ENCODE measurements at regions not wholly inside any gene's neighbourhood (a gene's known extent, or its start where the extent isn't known, plus 50 kb on each side); places are given as distances from the start of the nearest gene placed in this dataset.

- peak; percentile 28 for FAIRE-seq
Observed at GRCh38 chr1:214095896-214096295, 108.1 kb downstream of the PROX1 start.

- FAIRE-seq: no peak
Observed at GRCh38 chr1:214101246-214101645, 113.5 kb downstream of the PROX1 start.

GRCh38 chr1:214101828-214102227 lies 114.1 kb downstream of the PROX1 start:
- no peak for FAIRE-seq

DNA sequence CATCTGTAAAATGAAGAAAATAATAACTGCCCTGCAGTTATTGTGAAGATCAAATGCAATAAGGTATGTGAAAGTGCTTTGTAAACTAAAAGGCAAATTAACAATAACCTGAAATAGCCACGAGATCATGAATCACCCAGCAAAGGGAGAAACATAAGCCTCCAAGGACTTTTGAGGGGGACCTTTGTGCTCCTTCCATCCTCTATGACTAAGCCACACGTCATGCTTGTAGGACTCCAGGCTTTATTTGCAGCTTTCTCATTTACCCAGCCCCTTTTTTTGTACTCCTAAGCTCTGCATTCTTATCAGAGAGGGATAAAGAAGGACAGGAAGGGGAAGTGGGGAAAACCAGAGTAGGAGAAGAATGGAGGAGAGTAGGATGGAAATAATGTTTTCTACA lies 115.1 kb downstream of the PROX1 start:
- no peak for FAIRE-seq

GRCh38 chr1:214103778-214104177 lies 116.0 kb downstream of the PROX1 start:
- FAIRE-seq: no peak

GRCh38 chr1:214106375-214106774 lies 118.6 kb downstream of the PROX1 start:
- no peak for FAIRE-seq

DNA sequence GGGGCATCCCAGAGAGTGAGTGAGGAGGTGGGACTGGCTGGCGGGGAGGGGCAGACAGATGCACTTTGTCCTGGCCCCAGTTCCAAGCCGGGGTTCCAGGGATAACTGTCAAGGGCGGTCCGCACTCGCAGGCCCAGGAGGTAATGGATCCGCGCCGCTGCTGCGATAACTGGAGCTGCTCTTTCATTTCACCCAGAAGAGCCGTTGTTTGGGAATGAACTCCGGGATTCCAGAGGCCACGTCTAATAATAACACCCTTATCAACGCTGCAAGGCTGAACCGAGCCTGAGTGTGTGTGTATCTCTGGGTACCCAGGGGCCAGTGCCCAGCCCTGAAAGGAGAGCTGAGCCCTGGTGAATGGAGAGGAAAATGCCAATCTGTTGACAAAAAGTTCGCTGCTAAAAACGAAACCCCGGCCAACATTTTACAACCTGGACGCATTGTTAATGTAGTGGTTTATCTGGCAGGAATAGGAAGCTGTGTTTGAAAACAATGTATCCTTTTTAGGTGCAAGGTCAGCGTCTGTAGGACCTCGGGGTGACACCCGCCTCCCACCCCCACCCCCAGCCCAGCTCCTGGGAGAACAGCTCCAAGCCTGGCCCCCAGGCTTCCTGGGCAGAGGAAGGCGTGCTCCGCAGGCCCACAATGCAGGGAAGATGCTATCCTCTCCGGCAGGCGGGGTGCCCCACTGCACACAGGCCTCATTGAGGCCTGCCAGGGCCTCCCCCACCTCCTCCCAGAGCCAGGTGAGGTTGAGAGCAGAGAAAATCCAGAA lies 119.7 kb downstream of the PROX1 start:
- no peak for FAIRE-seq

DNA sequence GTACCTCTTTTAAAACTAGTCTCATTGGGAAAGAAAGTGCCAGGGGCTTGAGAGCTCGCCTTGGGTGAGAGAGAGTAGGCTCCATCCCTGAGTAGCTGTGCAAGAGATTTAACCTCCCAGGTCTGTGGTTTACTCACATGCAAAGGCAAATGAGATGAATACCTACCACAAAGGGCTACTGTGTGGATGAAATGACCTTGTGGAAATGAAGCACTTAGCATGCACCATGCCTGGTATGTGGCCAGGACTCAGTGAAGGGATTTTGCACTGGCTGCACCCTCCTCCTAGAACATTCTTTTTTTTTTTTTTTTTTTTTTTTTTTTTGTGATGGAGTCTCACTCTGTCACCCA lies 120.3 kb downstream of the PROX1 start:
- FAIRE-seq: no peak

DNA sequence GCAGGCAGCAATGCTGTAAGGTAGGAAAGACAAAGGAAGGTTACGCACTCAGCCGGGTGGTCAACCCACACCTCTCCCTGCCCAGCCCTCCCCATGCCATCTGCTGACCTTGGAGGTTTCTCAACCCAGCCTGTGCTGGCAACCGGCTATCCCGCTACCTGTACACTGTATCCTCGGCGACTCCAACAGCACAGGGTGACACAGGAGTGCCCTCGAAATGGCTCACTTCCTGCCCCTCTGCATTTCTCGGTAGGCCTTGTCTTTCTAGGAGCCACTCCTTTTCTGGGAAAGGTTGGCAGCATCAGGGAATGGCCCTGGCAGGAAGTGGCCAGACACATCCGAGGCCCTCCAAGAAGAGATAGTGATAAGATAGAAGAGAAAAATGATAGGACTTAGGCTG lies 124.0 kb downstream of the PROX1 start:
- FAIRE-seq: no peak

DNA sequence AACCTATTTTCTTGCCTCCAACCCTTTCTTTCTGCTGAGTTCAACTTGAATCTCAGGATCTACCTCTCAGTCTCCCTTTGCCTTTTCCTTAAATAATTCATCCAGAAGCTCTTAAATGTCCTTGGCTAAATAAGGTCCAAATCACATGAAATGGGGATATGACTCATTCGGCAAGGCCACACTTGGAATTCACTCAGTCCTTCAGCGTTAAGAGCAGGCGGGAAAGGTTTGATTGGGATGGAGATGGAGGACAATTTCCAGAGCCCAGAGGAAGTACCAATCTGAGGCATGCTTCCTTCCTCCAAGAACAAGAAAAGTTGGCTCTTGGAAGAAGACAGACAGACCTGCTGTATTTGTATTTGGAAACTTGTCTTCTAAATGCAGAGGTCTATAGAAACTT lies 128.5 kb downstream of the PROX1 start:
- FAIRE-seq: no peak

GRCh38 chr1:214117780-214118179 lies 130.0 kb downstream of the PROX1 start:
- no peak for FAIRE-seq

- no peak for FAIRE-seq
Observed at GRCh38 chr1:214120191-214120590, 132.4 kb downstream of the PROX1 start.

DNA sequence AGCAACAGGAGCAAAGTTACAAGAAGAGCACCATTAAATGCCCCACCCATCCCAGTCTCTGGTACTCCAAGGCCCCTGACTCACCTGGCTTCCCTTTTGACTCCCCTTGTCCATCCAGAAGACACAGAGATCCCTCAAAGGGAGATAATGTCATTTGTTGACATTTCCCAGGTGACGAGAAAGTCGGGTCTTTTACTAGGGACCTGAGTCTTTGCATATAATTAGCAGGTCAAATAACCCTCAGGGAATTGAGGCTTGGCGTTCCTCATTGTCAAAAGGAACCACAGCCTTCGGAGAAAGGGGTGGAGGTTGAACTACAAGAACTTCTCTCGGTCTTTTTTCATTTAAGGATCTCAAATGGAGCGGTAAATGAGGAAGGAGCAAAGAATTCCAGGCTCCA lies 133.2 kb downstream of the PROX1 start:
- no peak for FAIRE-seq

GRCh38 chr1:214122110-214122509 lies 134.3 kb downstream of the PROX1 start:
- no peak for FAIRE-seq

DNA sequence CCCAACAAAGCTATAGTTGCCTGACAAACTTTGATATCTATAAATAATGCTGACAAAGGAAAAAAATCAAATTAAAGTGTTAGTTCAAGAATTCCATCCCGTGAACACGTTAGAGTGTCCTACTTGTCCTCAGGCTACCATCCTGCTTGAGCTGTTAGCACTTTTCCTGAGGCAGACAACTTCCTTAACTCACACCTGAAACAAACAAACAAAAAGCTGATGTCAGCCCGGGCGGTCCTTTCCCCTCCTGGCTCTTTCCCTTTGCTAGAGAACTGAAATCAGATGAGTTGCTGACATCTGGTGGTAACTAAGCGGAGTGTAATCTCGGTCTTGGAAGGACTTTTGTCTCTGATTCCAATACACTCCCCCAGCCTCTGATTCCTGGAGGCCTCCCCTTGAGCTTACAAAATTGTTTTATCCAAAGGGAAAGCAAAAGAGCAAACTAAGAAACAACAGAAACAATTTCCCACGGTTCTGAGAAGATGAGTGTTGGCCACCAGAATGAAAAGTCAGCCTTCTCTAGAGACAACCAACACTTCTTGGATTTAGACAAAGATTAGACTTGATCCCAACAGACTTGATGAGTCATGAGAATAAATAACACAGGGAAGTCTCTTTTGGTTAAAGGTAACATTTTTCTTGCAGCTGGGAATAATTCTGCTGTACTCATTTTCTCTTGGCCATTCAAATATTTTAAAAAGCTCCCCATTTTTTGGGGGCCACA lies 135.4 kb downstream of the PROX1 start:
- FAIRE-seq: peak; percentile 20

DNA sequence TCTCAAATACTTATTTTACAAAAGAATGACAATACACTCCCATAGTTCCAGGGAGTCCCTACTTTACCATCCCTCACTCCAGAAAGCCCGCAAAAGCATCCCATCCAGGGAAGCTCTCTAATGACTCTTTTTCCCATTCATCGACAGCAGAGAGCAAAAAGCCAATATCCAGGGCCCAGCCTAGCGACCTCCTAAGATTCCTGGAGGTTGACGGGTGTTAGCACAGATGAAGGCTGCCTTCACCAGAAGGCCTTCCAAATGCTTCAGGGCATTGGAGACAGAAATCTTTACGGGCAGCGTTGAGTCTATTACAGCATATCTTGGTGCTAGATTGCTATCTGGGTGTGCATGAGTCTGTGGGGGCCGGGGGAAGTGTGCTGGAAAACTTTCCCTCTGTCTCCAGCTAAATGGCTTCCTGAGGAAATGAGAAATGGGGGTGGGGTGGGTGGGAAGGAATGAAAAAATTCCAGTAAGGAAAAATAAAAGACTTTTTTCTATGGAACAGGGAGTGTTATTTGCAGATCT lies 136.6 kb downstream of the PROX1 start:
- FAIRE-seq: no peak

DNA sequence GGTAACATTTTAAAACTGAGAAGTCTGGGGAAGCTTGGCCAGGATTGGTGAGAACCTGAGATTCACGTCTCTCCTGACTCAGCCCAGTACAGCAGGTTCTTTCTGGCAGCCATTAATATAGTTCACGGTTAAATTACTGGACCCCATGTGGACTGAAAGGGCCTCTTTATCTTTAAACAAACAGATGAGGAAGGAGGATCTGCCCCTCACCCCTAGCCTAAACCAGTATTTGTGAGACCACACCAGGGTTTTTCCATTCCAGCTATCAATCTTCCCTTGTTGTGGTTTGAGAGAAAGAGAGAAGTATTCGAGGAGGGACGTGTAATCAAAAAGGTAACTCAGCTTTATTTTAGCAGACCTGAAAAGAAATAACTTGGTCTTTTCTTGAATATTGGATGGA lies 137.1 kb downstream of the PROX1 start:
- no peak for FAIRE-seq

DNA sequence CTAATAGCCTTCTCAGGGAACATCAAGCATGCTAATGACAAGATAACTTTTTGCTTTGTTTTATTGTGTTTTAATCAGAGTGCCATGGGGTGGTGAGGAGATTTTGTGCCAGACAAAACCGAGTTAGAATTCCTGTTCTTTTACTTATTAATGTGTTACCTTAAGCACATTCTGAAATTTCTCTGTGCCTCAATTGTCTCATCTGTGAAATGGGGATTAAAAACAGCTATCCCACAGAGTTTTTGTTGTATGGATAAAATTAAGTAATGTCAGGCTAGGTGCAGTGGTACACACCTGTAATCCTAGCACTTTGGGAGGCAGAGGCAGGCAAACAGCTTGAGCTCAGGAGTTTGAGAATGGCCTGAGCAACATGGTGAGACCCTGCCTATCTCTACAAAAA lies 138.0 kb downstream of the PROX1 start:
- FAIRE-seq: no peak

DNA sequence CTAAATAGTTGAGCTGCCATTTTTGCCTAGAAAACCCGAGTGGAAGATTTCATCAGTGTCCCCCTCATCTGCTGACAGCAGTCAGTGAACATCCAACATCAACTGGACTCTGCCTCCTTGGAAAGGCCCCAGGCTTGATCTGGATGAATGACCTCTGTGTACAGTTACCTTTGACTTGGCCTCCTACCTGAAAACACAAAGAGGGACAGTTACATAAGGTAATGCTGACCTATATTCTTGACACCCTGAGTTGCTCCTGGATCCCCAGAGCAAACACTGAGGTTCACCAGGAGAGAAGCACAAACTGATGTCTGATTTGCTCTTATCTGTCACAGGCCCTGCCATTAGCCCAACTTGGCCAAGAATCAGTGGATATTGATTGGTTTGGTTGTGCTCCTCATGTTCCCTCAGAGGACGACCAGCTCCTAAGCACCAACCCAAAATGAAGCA lies 138.9 kb downstream of the PROX1 start:
- FAIRE-seq: no peak

DNA sequence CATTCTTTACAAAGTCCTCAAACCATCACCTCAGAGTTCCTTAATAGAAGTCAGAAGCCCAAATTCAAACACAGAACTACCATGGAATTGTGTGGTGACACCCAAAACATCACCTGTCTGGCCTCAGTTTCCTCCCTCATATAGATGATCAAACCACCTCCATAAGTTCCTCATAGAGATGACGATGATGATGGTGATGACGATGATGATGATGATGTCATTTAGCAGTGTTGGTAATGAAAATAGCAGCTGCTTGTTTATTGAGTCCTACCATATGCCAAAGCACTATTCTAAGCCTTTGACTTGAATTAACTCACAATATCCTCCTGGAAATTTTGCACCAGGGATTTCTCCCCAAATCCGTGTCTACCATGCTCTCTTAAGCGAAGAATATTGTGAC lies 139.9 kb downstream of the PROX1 start:
- FAIRE-seq: no peak

DNA sequence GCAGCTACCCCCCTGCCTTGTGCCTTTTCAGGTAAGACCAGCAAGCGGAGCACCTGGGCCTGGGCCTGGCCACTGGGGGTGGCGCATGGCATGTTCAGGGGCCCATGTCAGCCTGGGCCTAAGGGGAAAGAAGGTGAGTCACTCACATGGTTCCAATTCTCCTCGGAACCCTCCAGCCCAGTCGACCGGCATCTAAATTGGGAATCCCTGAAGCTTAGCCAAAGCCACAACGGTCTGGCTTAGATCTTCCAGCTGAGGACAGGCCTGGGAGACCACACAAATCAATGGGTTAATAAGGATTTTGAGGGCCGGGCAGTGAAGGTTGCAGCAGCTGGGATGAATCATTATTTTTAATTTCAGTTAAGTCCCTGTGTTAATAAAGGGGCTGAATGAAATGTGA lies 145.1 kb upstream of the SMYD2 start:
- no peak for FAIRE-seq

DNA sequence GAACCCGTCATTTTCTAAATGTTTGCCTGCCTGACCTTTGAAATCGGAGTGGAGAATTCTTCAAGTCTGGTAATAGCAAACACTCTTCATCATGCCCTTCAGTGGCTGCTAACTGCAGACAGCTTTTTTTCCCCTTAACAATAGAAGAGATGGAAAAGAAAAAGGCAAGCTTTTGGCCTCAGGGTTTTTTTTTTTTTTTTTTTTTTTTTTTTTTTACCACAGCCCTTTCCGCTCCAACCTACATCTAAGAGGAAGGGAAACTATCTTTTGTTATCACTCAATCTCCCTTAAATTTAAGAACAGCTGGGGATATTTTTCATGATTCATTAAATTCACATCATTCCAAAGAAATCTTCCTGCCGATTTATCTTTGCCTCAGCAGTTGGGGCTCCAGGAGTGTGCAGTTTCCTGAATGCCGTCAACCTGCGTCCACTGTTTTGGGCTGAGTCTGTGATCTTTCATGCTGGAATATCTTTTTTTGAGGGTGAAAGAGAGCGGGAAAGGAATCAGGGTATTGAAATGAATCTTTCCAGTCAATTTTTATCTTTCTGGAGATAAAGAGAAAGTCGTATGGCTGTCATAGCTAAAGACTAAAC lies 144.5 kb upstream of the SMYD2 start:
- no peak for FAIRE-seq

GRCh38 chr1:214141486-214141885 lies 139.5 kb upstream of the SMYD2 start:
- FAIRE-seq: no peak

Measured in TTC549 (cell line).